Nephron (organoid): ENCODE measurements at regions not wholly inside any gene's neighbourhood (a gene's known extent, or its start where the extent isn't known, plus 50 kb on each side); places are given as distances from the start of the nearest gene placed in this dataset.
"Not testable (repeated sequence)": the region's sequence is repeated elsewhere in the genome, so short reads cannot be mapped to it uniquely, and the experiment has no call there.

Experiments
- H3K27ac Mint-ChIP-seq, 3 experiments: 2 replicates each; pipeline ENCODE4 v1.8.0; 2020; ENCODE audit warnings: mixed read lengths in 3 of 3, mild to moderate bottlenecking in 2 of 3, moderate library complexity in 1 of 3
- H3K27me3 Mint-ChIP-seq: 2 replicates; pipeline ENCODE4 v1.8.0; 2021; ENCODE audit warnings: low read depth, mild to moderate bottlenecking, moderate library complexity, mixed read lengths
- H3K36me3 Mint-ChIP-seq: 2 replicates; pipeline ENCODE4 v1.8.0; 2020; ENCODE audit warnings: low read depth, mixed read lengths
- H3K4me1 Mint-ChIP-seq: 2 replicates; pipeline ENCODE4 v1.8.0; 2020; ENCODE audit warnings: mixed read lengths
- H3K4me3 Mint-ChIP-seq, 3 experiments: 2 replicates each; pipeline ENCODE4 v1.8.0; 2020; ENCODE audit warnings: mild to moderate bottlenecking in 3 of 3, mixed read lengths in 3 of 3, moderate library complexity in 2 of 3
- H3K9me3 Mint-ChIP-seq: 2 replicates; pipeline ENCODE4 v1.8.0; 2020; ENCODE audit warnings: mixed read lengths
- CTCF ChIP-seq, 3 experiments: fragments of 200-600 bp; sonication (generic); IDR thresholded peaks; one replicate each; pipeline ENCODE4 v1.5.0; 2021; ENCODE audit warnings: antibody characterized with exemption in 3 of 3; ENCODE audit not compliant: unreplicated experiment in 3 of 3

GRCh38 chr20:53808733-53809132, 215.1 kb upstream of the ZNF217 start:
- no peak overlapping the region for H3K27ac Mint-ChIP-seq
- H3K27me3 Mint-ChIP-seq: peaks cover 6% of the 10 kb centered on the region
- no peak overlapping the region for H3K4me3 Mint-ChIP-seq
- H3K4me1 Mint-ChIP-seq: peaks cover 1% of the 10 kb centered on the region
- no peaks in the 10 kb centered on the region for H3K9me3 Mint-ChIP-seq
- no peaks in the 10 kb centered on the region for H3K36me3 Mint-ChIP-seq
- TF ChIP-seq CTCF (IDR thresholded peaks at IDR 0.05; ENCODE audit: unreplicated experiment in 3 of 3): no peak

- not testable (repeated sequence) for H3K9me3 Mint-ChIP-seq, H3K36me3 Mint-ChIP-seq, H3K27ac Mint-ChIP-seq, H3K4me1 Mint-ChIP-seq, H3K4me3 Mint-ChIP-seq, H3K27me3 Mint-ChIP-seq
Measured at GRCh38 chr20:53808302-53808701, 214.7 kb upstream of the ZNF217 start.

- H3K36me3 Mint-ChIP-seq: no peaks in the 10 kb centered on the region
- H3K4me3 Mint-ChIP-seq: no peak overlapping the region
- H3K4me1 Mint-ChIP-seq: no peaks in the 10 kb centered on the region
- no peak for TF ChIP-seq CTCF (IDR thresholded peaks at IDR 0.05; ENCODE audit: unreplicated experiment in 3 of 3)
- H3K27ac Mint-ChIP-seq: no peak overlapping the region
- peaks cover 6% of the 10 kb centered on the region for H3K27me3 Mint-ChIP-seq
- H3K9me3 Mint-ChIP-seq: no peaks in the 10 kb centered on the region
Measured at GRCh38 chr20:53806683-53807401, 213.2 kb upstream of the ZNF217 start.

GRCh38 chr20:53805895-53806384, 212.3 kb upstream of the ZNF217 start:
- H3K36me3 Mint-ChIP-seq: no peaks in the 10 kb centered on the region

GRCh38 chr20:53804920-53805894, 211.6 kb upstream of the ZNF217 start:
- Mint-ChIP-seq H3K36me3 (no peaks in the 10 kb centered on the region), H3K4me1 (no peaks in the 10 kb centered on the region), H3K9me3 (no peaks in the 10 kb centered on the region), H3K27ac (no peak overlapping the region), H3K27me3 (peaks cover 6% of the 10 kb centered on the region), H3K4me3 (no peak overlapping the region)
- no peak for TF ChIP-seq CTCF (IDR thresholded peaks at IDR 0.05; ENCODE audit: unreplicated experiment in 3 of 3)

More at GRCh38 chr20:53805895-53806384, 212.3 kb upstream of the ZNF217 start:
- H3K27me3 Mint-ChIP-seq: peaks cover 6% of the 10 kb centered on the region
- H3K4me3 Mint-ChIP-seq: no peak overlapping the region
- no peaks in the 10 kb centered on the region for H3K9me3 Mint-ChIP-seq
- no peaks in the 10 kb centered on the region for H3K4me1 Mint-ChIP-seq
- H3K27ac Mint-ChIP-seq: no peak overlapping the region
- no peak for TF ChIP-seq CTCF (IDR thresholded peaks at IDR 0.05; ENCODE audit: unreplicated experiment in 3 of 3)

- H3K27me3 Mint-ChIP-seq, H3K4me1 Mint-ChIP-seq, H3K27ac Mint-ChIP-seq, H3K9me3 Mint-ChIP-seq, H3K36me3 Mint-ChIP-seq, H3K4me3 Mint-ChIP-seq: not testable (repeated sequence)
Measured at GRCh38 chr20:53804308-53804707, 210.7 kb upstream of the ZNF217 start.
